Caki2 (cell line): ENCODE measurements at regions not wholly inside any gene's neighbourhood (a gene's known extent, or its start where the extent isn't known, plus 50 kb on each side); places are given as distances from the start of the nearest gene placed in this dataset.
"Not testable (repeated sequence)": the region's sequence is repeated elsewhere in the genome, so short reads cannot be mapped to it uniquely, and the experiment has no call there.

Source experiments
- DNase-seq: peaks from one replicate; pipeline ENCODE4 v3.0.0-alpha.2; 2015; ENCODE audit warnings: low read depth
- in situ Hi-C: cut with HindIII; loops from 2 replicates; pipeline ENCODE4 v1.10.0; 2016; ENCODE audit warnings: low sequenced_read_pairs, low pct_unique_long_range_greater_than_20kb, mixed read lengths

GRCh38 chr18:64747803-64748202 lies 598.9 kb upstream of the LINC00305 start:
- in situ Hi-C loops = no loop called here
- no peak for DNase-seq

- in situ Hi-C loops = no loop called here
- no peak for DNase-seq
Observed at GRCh38 chr18:64742898-64743297, 594.0 kb upstream of the LINC00305 start.

- no peak for DNase-seq
- in situ Hi-C loops = no loop called here
Observed at GRCh38 chr18:64734063-64734462, 585.2 kb upstream of the LINC00305 start.

- DNase-seq, in situ Hi-C loops: not testable (repeated sequence)
Observed at GRCh38 chr18:64725657-64726056, 576.8 kb upstream of the LINC00305 start.

- in situ Hi-C loops = no loop called here
- no peak for DNase-seq
Observed at GRCh38 chr18:64720781-64721464, 572.0 kb upstream of the LINC00305 start.

GRCh38 chr18:64718808-64719207 lies 569.9 kb upstream of the LINC00305 start:
- DNase-seq = no peak
- in situ Hi-C loops = no loop called here

- in situ Hi-C loops = no loop called here
- DNase-seq = no peak
Observed at GRCh38 chr18:64717026-64717425, 568.1 kb upstream of the LINC00305 start.

- DNase-seq = no peak
- in situ Hi-C loops = no loop called here
Observed at GRCh38 chr18:64714086-64714485, 565.2 kb upstream of the LINC00305 start.

- in situ Hi-C loops = no loop called here
- DNase-seq = no peak
Observed at GRCh38 chr18:64713284-64713683, 564.4 kb upstream of the LINC00305 start.

- in situ Hi-C loops = no loop called here
- no peak for DNase-seq
Observed at GRCh38 chr18:64712035-64712434, 563.1 kb upstream of the LINC00305 start.

GRCh38 chr18:64710105-64710861 lies 561.4 kb upstream of the LINC00305 start:
- no peak for DNase-seq
- in situ Hi-C loops = no loop called here

- no peak for DNase-seq
- in situ Hi-C loops = no loop called here
Observed at GRCh38 chr18:64707052-64707451, 558.2 kb upstream of the LINC00305 start.

GRCh38 chr18:64699081-64699480 lies 550.2 kb upstream of the LINC00305 start:
- in situ Hi-C loops = no loop called here
- DNase-seq = no peak

- in situ Hi-C loops = no loop called here
Observed at GRCh38 chr18:64695851-64696553, 547.1 kb upstream of the LINC00305 start.

GRCh38 chr18:64693766-64694165 lies 544.9 kb upstream of the LINC00305 start:
- in situ Hi-C loops = no loop called here
- DNase-seq = no peak

More at GRCh38 chr18:64695851-64696553, 547.1 kb upstream of the LINC00305 start:
- DNase-seq = no peak

GRCh38 chr18:64692826-64693225 lies 543.9 kb upstream of the LINC00305 start:
- in situ Hi-C loops = no loop called here
- no peak for DNase-seq

- in situ Hi-C loops = no loop called here
- no peak for DNase-seq
Observed at GRCh38 chr18:64679121-64679520, 530.2 kb upstream of the LINC00305 start.

- DNase-seq = no peak
- in situ Hi-C loops = no loop called here
Observed at GRCh38 chr18:64678048-64678447, 529.2 kb upstream of the LINC00305 start.

- DNase-seq = no peak
- in situ Hi-C loops = no loop called here
Observed at GRCh38 chr18:64674694-64675093, 525.8 kb upstream of the LINC00305 start.
